HEK293 (cell line): ENCODE measurements at regions not wholly inside any gene's neighbourhood (a gene's known extent, or its start where the extent isn't known, plus 50 kb on each side); places are given as distances from the start of the nearest gene placed in this dataset.

Source experiments
- CTCF ChIA-PET: fragments of 350-600 bp; formaldehyde crosslinking; extraction: SDS; loops from one replicate; lab custom pipeline; 2021; ENCODE audit warnings: antibody characterized with exemption; lab: Yijun Ruan, JAX
- POLR2A ChIA-PET: fragments of 300-600 bp; formaldehyde crosslinking; extraction: SDS; loops from one replicate; lab custom pipeline; 2020; ENCODE audit warnings: antibody characterized with exemption, inconsistent platforms; lab: Yijun Ruan, JAX
- H3K27ac ChIP-seq: fragments of 200-500 bp; sonication (Bioruptor generic); 2 replicates; pipeline ENCODE4 v1.5.1; 2014; ENCODE audit warnings: low read depth, low read length, control low read depth, inconsistent platforms; ENCODE audit errors: extremely low read depth
- H3K36me3 ChIP-seq, 2 experiments: fragments of 200-500 bp in 1 of 2; sonication (Bioruptor generic) in 1 of 2; 1 replicate in 1 of 2; 2 replicates in 1 of 2; pipeline ENCODE4 v1.5.1; 2014 to 2017; ENCODE audit warnings: inconsistent platforms in 2 of 2, low read length in 2 of 2; ENCODE audit not compliant: control insufficient read depth in 2 of 2, insufficient read depth in 1 of 2
- H3K4me1 ChIP-seq: fragments of 200-500 bp; sonication (Bioruptor generic); 2 replicates; pipeline ENCODE4 v1.5.1; 2014; ENCODE audit warnings: mild to moderate bottlenecking, low read length, inconsistent platforms; ENCODE audit not compliant: control insufficient read depth, insufficient read depth
- H3K4me3 ChIP-seq: 2 replicates; pipeline ENCODE4 v1.5.1; 2011; ENCODE audit warnings: low read depth, mild to moderate bottlenecking, control low read depth, low read length, moderate library complexity
- H3K9me3 ChIP-seq: fragments of 200-500 bp; sonication (Bioruptor generic); 2 replicates; pipeline ENCODE4 v1.5.1; 2014; ENCODE audit warnings: low read depth, low read length, inconsistent platforms; ENCODE audit not compliant: control insufficient read depth, insufficient read depth
- BCL11A ChIP-seq: fragments of 450-650 bp; formaldehyde crosslinking; IDR thresholded peaks from 2 replicates; pipeline ENCODE4 v1.5.1; 2016; ENCODE audit warnings: low read depth, missing biosample characterization, missing genetic modification characterization
- SCRT2 ChIP-seq: fragments of 450-650 bp; formaldehyde crosslinking; IDR thresholded peaks from 2 replicates; pipeline ENCODE4 v1.5.1; 2016; ENCODE audit warnings: missing biosample characterization, missing genetic modification characterization
- ZBTB49 ChIP-seq: fragments of 450-650 bp; formaldehyde crosslinking; IDR thresholded peaks from 2 replicates; pipeline ENCODE4 v1.5.1; 2016; ENCODE audit warnings: missing biosample characterization, missing genetic modification characterization, low read depth
- ZNF112 ChIP-seq: fragments of 450-650 bp; formaldehyde crosslinking; IDR thresholded peaks from 2 replicates; pipeline ENCODE4 v1.5.0; 2017; ENCODE audit warnings: missing biosample characterization, missing genetic modification characterization
- ZNF157 ChIP-seq: fragments of 450-650 bp; formaldehyde crosslinking; IDR thresholded peaks from 2 replicates; pipeline ENCODE4 v1.5.1; 2016; ENCODE audit warnings: missing biosample characterization, missing genetic modification characterization
- ZNF19 ChIP-seq: fragments of 450-650 bp; formaldehyde crosslinking; IDR thresholded peaks from 2 replicates; pipeline ENCODE4; 2016; ENCODE audit warnings: missing biosample characterization, missing genetic modification characterization, low read depth
- ZNF214 ChIP-seq: fragments of 450-650 bp; formaldehyde crosslinking; IDR thresholded peaks from 2 replicates; pipeline ENCODE4 v1.5.1; 2017; ENCODE audit warnings: missing biosample characterization, mild to moderate bottlenecking, missing genetic modification characterization, borderline replicate concordance
- ZNF221 ChIP-seq: fragments of 450-650 bp; formaldehyde crosslinking; IDR thresholded peaks from 2 replicates; pipeline ENCODE4 v1.5.1; 2017; ENCODE audit warnings: missing biosample characterization, missing genetic modification characterization, borderline replicate concordance
- ZNF341 ChIP-seq: fragments of 450-650 bp; formaldehyde crosslinking; IDR thresholded peaks from 2 replicates; pipeline ENCODE4; 2016; ENCODE audit warnings: low read depth, missing biosample characterization, missing genetic modification characterization
- ZNF394 ChIP-seq: fragments of 450-650 bp; formaldehyde crosslinking; IDR thresholded peaks from 2 replicates; pipeline ENCODE4 v1.5.1; 2016; ENCODE audit warnings: missing biosample characterization, missing genetic modification characterization, mild to moderate bottlenecking, moderate library complexity, borderline replicate concordance
- ZNF404 ChIP-seq: fragments of 450-650 bp; formaldehyde crosslinking; IDR thresholded peaks from 2 replicates; pipeline ENCODE4 v1.5.1; 2017; ENCODE audit warnings: missing biosample characterization, missing genetic modification characterization
- ZNF530 ChIP-seq: fragments of 450-650 bp; formaldehyde crosslinking; IDR thresholded peaks from 2 replicates; pipeline ENCODE4 v1.5.1; 2016; ENCODE audit warnings: low read depth, missing biosample characterization, missing genetic modification characterization
- ZNF658 ChIP-seq: fragments of 450-650 bp; formaldehyde crosslinking; IDR thresholded peaks from 2 replicates; pipeline ENCODE4; 2016; ENCODE audit warnings: missing biosample characterization, missing genetic modification characterization
- ZNF664 ChIP-seq: fragments of 450-650 bp; formaldehyde crosslinking; IDR thresholded peaks from 2 replicates; pipeline ENCODE4 v1.5.1; 2016; ENCODE audit warnings: missing biosample characterization, missing genetic modification characterization
- ZNF747 ChIP-seq: fragments of 450-650 bp; formaldehyde crosslinking; IDR thresholded peaks from 2 replicates; pipeline ENCODE4 v1.5.1; 2016; ENCODE audit warnings: missing biosample characterization, missing genetic modification characterization
- ZSCAN18 ChIP-seq: fragments of 450-650 bp; formaldehyde crosslinking; IDR thresholded peaks from 2 replicates; pipeline ENCODE4 v1.5.1; 2016; ENCODE audit warnings: missing biosample characterization, missing genetic modification characterization
- ZSCAN4 ChIP-seq: fragments of 450-650 bp; formaldehyde crosslinking; IDR thresholded peaks from 2 replicates; pipeline ENCODE4 v1.5.1; 2017; ENCODE audit warnings: missing biosample characterization, missing genetic modification characterization

GRCh38 chr5:128630121-128630520 lies 92.1 kb upstream of the FBN2 start:
- POLR2A ChIA-PET, result no interaction called here

GRCh38 chr5:128631771-128632170 lies 93.7 kb upstream of the FBN2 start:
- CTCF ChIA-PET, result interaction anchor here (0.7 kb wide), 1 partner anchor 148 kb away, joined by 4 read pairs; no protein-coding TSS in a partner anchor
- Histone ChIP-seq H3K9me3 (no peaks in the 10 kb centered on the region), H3K4me1 (no peaks in the 10 kb centered on the region), H3K4me3 (no peak overlapping the region), H3K36me3 (no peaks in the 10 kb centered on the region), H3K27ac (no peak overlapping the region)
- POLR2A ChIA-PET, result no interaction called here
- TF ChIP-seq SCRT2 (tag by site-specific recombination) (no peak), ZBTB49 (tag by site-specific recombination) (no peak), ZNF112 (no peak), ZNF664 (tag by site-specific recombination) (no peak), ZNF658 (tag by site-specific recombination) (no peak), ZNF394 (no peak)
- TF ChIP-seq, all 188 proteins: peak for 0

More at GRCh38 chr5:128630121-128630520, 92.1 kb upstream of the FBN2 start:
- H3K4me1 ChIP-seq, result no peaks in the 10 kb centered on the region
- H3K36me3 ChIP-seq, result no peaks in the 10 kb centered on the region
- TF ChIP-seq ZNF530 (no peak), ZNF214 (tag by site-specific recombination) (no peak), ZNF157 (tag by site-specific recombination) (no peak), ZNF221 (tag by site-specific recombination) (no peak)
- H3K4me3 ChIP-seq, result no peak overlapping the region
- CTCF ChIA-PET, result no interaction called here
- H3K9me3 ChIP-seq, result no peaks in the 10 kb centered on the region
- no peak overlapping the region for H3K27ac ChIP-seq

- no peaks in the 10 kb centered on the region for H3K4me1 ChIP-seq
- POLR2A ChIA-PET, result no interaction called here
- no peaks in the 10 kb centered on the region for H3K36me3 ChIP-seq
- no peak overlapping the region for H3K27ac ChIP-seq
- H3K4me3 ChIP-seq, result no peak overlapping the region
- TF ChIP-seq ZNF747 (tag by site-specific recombination) (no peak), ZNF19 (no peak), ZSCAN4 (tag by site-specific recombination) (no peak), ZNF341 (tag by site-specific recombination) (no peak), ZNF404 (tag by site-specific recombination) (no peak), BCL11A (tag by site-specific recombination) (no peak), ZSCAN18 (no peak)
- H3K9me3 ChIP-seq, result no peaks in the 10 kb centered on the region
- CTCF ChIA-PET, result no interaction called here
Measured at GRCh38 chr5:128632264-128632663, 94.2 kb upstream of the FBN2 start.
